ENCODE measurements at regions not wholly inside any gene's neighbourhood (a gene's known extent, or its start where the extent isn't known, plus 50 kb on each side); places are given as distances from the start of the nearest gene placed in this dataset.

DNA sequence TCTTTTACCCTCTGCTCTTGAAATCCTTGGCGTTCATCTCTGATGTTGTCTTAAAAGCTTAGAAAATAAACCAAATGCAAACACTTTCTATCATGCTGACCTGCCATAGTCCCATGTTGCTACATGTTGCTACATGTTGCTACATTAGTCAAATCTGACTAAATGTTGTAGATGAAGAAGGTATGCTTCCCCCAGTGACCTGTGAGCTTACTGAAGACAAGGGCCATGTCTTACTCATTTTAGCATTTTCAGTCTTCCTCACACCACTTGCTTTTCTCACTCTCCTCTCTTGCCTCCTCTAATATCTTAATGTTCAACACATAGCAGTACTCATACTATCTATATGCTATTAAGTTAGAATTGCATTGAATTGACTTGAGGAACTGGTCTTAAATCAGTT lies 346.4 kb upstream of the MTNR1B start:
- CTCF ChIA-PET: no interaction called here
- TF ChIP-seq, protein P1, sequence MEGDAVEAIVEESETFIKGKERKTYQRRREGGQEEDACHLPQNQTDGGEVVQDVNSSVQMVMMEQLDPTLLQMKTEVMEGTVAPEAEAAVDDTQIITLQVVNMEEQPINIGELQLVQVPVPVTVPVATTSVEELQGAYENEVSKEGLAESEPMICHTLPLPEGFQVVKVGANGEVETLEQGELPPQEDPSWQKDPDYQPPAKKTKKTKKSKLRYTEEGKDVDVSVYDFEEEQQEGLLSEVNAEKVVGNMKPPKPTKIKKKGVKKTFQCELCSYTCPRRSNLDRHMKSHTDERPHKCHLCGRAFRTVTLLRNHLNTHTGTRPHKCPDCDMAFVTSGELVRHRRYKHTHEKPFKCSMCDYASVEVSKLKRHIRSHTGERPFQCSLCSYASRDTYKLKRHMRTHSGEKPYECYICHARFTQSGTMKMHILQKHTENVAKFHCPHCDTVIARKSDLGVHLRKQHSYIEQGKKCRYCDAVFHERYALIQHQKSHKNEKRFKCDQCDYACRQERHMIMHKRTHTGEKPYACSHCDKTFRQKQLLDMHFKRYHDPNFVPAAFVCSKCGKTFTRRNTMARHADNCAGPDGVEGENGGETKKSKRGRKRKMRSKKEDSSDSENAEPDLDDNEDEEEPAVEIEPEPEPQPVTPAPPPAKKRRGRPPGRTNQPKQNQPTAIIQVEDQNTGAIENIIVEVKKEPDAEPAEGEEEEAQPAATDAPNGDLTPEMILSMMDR (IDR thresholded peaks at IDR 0.05; ENCODE audit: control extremely low read depth, extremely low read depth, low read depth, missing control alignments): no peak
- DNase-seq (ENCODE audit: extremely low spot score): no peak
- POLR2A ChIA-PET: no interaction called here

DNA sequence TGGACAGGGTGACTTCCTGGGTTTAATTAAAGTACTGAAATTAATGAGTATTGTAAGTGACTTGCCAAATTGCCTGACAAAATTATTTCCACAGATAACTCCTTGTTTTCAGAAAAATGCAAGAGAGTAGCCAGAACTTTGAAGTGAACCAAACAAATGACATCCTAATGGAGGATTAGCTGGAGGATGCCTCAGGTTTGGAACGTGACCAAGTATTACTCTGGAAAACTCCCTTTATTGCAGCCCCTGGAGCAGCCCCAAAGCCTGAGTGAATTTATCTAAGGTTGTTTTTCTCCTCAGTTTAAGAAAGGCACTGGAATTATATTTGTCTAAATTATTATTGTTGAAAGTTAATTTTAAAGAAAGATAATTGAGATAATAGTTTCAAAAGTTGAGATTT lies 343.6 kb upstream of the MTNR1B start:
- TF ChIP-seq, protein P1 (IDR thresholded peaks at IDR 0.05; ENCODE audit: control extremely low read depth, extremely low read depth, low read depth, missing control alignments): no peak
- ChIA-PET CTCF (no interaction called here), POLR2A (no interaction called here)
- no peak for DNase-seq (ENCODE audit: extremely low spot score)

DNA sequence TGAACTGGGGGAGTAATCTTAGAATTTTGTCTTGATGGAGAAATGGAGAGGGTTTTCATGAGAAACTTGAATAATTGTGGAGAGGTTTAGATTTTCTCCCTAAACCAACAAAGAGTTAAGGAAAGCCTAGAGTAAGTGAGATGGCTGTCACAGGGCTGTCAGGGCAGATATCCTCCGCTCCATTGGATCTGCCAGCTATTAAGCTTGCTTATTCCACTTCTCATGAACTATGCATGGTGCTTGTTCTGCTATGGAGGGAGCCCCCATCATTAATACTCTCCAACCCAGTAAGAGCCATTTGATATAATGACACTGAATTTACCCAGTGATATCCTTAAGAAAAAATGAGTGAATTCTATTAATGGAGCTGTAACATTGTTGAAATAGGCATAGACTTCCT lies 342.8 kb upstream of the MTNR1B start:
- ChIA-PET CTCF (no interaction called here), POLR2A (interaction anchor here (0.5 kb wide), 1 partner anchor 39 kb away, joined by 3 read pairs; no protein-coding TSS in a partner anchor)

GRCh38 chr11:92627615-92628256 lies 341.7 kb upstream of the MTNR1B start:
- ChIA-PET POLR2A (no interaction called here), CTCF (interaction anchor here (1.3 to 1.4 kb wide), 2 partner anchors 10 to 23 kb away, joined by 3 to 4 read pairs; no protein-coding TSS in a partner anchor)
- TF ChIP-seq, protein P1 (IDR thresholded peaks at IDR 0.05; ENCODE audit: control extremely low read depth, extremely low read depth, low read depth, missing control alignments): no peak
- DNase-seq (ENCODE audit: extremely low spot score): no peak

More for the DNA sequence above, 342.8 kb upstream of the MTNR1B start:
- DNase-seq (ENCODE audit: extremely low spot score): no peak
- TF ChIP-seq, protein P1 (IDR thresholded peaks at IDR 0.05; ENCODE audit: control extremely low read depth, extremely low read depth, low read depth, missing control alignments): no peak

DNA sequence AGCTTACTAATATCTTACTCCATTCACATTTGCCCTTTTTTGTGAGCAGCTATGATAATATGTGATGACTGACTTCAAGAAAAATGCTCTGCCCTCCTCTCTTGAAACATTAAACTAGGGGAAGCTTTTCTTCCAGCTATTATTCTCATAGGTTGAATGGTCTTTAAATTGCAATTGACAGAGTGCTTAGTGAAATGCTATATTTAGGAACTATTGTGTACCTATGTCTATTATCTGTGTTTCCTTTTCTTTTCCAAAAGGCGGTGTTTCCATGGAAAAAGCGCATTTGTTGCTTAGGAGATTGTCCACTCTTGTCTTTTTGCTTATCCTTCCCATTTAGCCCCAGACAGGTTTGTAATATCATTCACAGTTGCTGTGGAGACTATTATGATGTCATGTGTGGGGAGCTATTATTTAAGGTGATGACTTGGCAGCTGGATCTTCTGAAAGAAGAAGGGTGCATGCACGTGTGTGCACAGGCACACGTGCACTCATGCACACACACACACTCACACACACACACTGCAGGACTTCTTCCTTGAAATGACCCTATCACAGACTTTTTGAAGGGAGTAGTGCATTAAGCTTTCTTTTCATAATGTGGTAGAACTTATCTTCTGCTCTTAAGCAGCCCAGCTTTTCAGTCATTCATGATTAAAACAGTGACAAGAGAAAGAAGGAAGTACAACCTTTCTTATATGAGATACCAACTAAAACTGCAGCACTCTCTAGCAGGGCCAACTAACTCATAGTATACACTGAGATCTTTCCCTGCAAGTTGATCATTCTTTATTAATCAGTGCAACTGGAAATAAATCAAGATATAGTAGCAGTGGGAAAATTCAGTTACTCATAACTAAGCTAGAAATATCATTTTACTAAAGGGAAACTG lies 340.8 kb upstream of the MTNR1B start:
- ChIA-PET CTCF (interaction anchor here (1.3 to 1.4 kb wide), 2 partner anchors 9 to 22 kb away, joined by 3 to 4 read pairs; no protein-coding TSS in a partner anchor), POLR2A (no interaction called here)
- DNase-seq (ENCODE audit: extremely low spot score): no peak
- TF ChIP-seq, protein P1 (IDR thresholded peaks at IDR 0.05; ENCODE audit: control extremely low read depth, extremely low read depth, low read depth, missing control alignments): no peak

GRCh38 chr11:92632495-92632894 lies 337.0 kb upstream of the MTNR1B start:
- no peak for DNase-seq (ENCODE audit: extremely low spot score)
- TF ChIP-seq, protein P1 (IDR thresholded peaks at IDR 0.05; ENCODE audit: control extremely low read depth, extremely low read depth, low read depth, missing control alignments): no peak
- POLR2A ChIA-PET: no interaction called here
- CTCF ChIA-PET: interaction anchor here (1.5 kb wide), 1 partner anchor 21 kb away, joined by 4 read pairs; no protein-coding TSS in a partner anchor
